ENCODE measurements at regions not wholly inside any gene's neighbourhood (a gene's known extent, or its start where the extent isn't known, plus 50 kb on each side); places are given as distances from the start of the nearest gene placed in this dataset.

GRCh38 chr5:53429706-53430105 lies 50.7 kb upstream of the FST start:
- Histone ChIP-seq H3K36me3 (no peaks in the 10 kb centered on the region), H3K9me3 (no peaks in the 10 kb centered on the region), H4K20me1 (no peaks in the 10 kb centered on the region), H3K27me3 (no peaks in the 10 kb centered on the region), H3K4me3 (no peak overlapping the region), H3K9ac (no peak overlapping the region), H3K4me1 (no peaks in the 10 kb centered on the region), H3K27ac (no peak overlapping the region), H3K4me2 (no peak overlapping the region)
- TF ChIP-seq Cebpa-rat (IDR thresholded peaks at IDR 0.05): no peak

DNA sequence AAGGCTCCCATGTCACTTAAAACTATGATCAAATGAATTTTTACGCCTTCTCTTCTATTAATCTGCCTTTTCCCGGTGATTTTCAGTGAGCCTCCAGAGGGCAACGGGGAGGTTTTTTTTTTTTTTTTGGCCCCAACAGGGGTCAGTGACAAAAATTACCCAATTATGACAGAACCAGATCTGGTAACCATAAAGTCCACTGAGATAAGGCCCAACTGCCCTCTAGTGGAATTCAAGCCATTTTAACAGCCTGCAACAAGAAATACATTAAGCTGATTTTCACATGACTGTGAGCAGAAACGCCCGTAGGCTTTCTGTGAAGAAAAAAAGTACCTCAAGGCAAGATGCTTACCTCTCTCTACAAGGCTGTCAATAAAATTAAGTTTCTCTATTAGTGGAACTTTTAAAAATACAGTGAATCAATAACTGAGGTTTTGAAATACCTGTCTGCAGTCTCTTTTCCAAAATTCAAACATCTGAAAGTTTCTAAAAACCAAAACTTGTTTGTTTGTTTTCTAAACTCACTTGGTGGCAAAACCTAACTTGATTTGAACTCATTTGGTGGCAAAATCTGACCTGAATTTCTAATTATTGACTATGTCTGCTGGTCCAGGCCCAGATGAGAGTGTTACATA lies 49.7 kb upstream of the FST start:
- Histone ChIP-seq H3K36me3 (no peaks in the 10 kb centered on the region), H3K4me1 (no peaks in the 10 kb centered on the region), H3K9me3 (no peaks in the 10 kb centered on the region), H3K9ac (no peak overlapping the region), H3K4me3 (no peak overlapping the region), H3K27ac (no peak overlapping the region), H4K20me1 (no peaks in the 10 kb centered on the region), H3K4me2 (no peak overlapping the region), H3K27me3 (no peaks in the 10 kb centered on the region)
- TF ChIP-seq Cebpa-rat (IDR thresholded peaks at IDR 0.05): no peak
